Tibial nerve (tissue), 4 donors: ENCODE measurements at regions not wholly inside any gene's neighbourhood (a gene's known extent, or its start where the extent isn't known, plus 50 kb on each side); places are given as distances from the start of the nearest gene placed in this dataset.

ENCODE experiments used
- CTCF ChIP-seq, 5 experiments: fragments of 200-600 bp in 3 of 5; fragments of 450-650 bp in 2 of 5; sonication (generic) in 3 of 5; IDR thresholded peaks; one replicate each; pipeline ENCODE4 v1.5.1; 2016 to 2019; ENCODE audit warnings: antibody characterized with exemption in 5 of 5, mild to moderate bottlenecking in 3 of 5, moderate library complexity in 2 of 5
- EP300 ChIP-seq, 2 donors: sonication (generic); formaldehyde crosslinking; IDR thresholded peaks; one replicate each; pipeline ENCODE4 v1.6.1; 2017; ENCODE audit warnings: antibody characterized with exemption in 2 of 2, mild to moderate bottlenecking in 1 of 2
- POLR2A ChIP-seq, 2 donors: fragments of 450-650 bp; IDR thresholded peaks; one replicate each; pipeline ENCODE4 v1.6.1; 2017; ENCODE audit warnings: antibody characterized with exemption in 2 of 2, mild to moderate bottlenecking in 2 of 2, moderate library complexity in 2 of 2

GRCh38 chr16:66129196-66129595 is 237.3 kb upstream of the CDH5 start:
- TF ChIP-seq POLR2A (IDR thresholded peaks at IDR 0.05): no peak
- TF ChIP-seq CTCF (IDR thresholded peaks at IDR 0.05): no peak
- TF ChIP-seq EP300 (IDR thresholded peaks at IDR 0.05): no peak
